ENCODE measurements at regions not wholly inside any gene's neighbourhood (a gene's known extent, or its start where the extent isn't known, plus 50 kb on each side); places are given as distances from the start of the nearest gene placed in this dataset.

- intact Hi-C loops (cut with DNase I): no loop called here
These were observed 460.6 kb downstream of the CCDC91 start for GRCh38 chr12:28650906-28651305.

GRCh38 chr12:28652239-28652638 is 462.0 kb downstream of the CCDC91 start:
- DNase-seq: no peak
- no peak for ATAC-seq
- no peaks in the 10 kb centered on the region for H3K36me3 ChIP-seq (ENCODE audit: insufficient read depth in 1 of 2, low read depth in 1 of 2)
- no peak overlapping the region for H3K4me3 ChIP-seq
- no peaks in the 10 kb centered on the region for H3K4me1 ChIP-seq
- H3K9me3 ChIP-seq: no peaks in the 10 kb centered on the region
- H3K27ac ChIP-seq: no peak overlapping the region
- intact Hi-C loops (cut with DNase I): no loop called here
- WGBS, 3 donors: 89 to 94% (median 89%) methylated on average over 1 of the region's 1 CpG
- H3K27me3 ChIP-seq (ENCODE audit: insufficient read depth in 3 of 3, low read length in 2 of 3): no peaks in the 10 kb centered on the region
- TF ChIP-seq CTCF (IDR thresholded peaks at IDR 0.05): no peak

More at GRCh38 chr12:28650906-28651305, 460.6 kb downstream of the CCDC91 start:
- no peak for TF ChIP-seq CTCF (IDR thresholded peaks at IDR 0.05)
- ATAC-seq (no peak), DNase-seq (no peak)
- Histone ChIP-seq H3K36me3 (ENCODE audit: insufficient read depth in 1 of 2, low read depth in 1 of 2) (no peaks in the 10 kb centered on the region), H3K4me3 (no peak overlapping the region), H3K27me3 (ENCODE audit: insufficient read depth in 3 of 3, low read length in 2 of 3) (no peaks in the 10 kb centered on the region), H3K4me1 (no peaks in the 10 kb centered on the region), H3K27ac (no peak overlapping the region), H3K9me3 (no peaks in the 10 kb centered on the region)
- 96 to 100% (median 98%) methylated on average over 1 of the region's 1 CpG for WGBS, 3 donors

GRCh38 chr12:28681980-28682379 is 467.1 kb upstream of the FAR2 start:
- no peak for ATAC-seq

GRCh38 chr12:28683366-28683765 is 465.7 kb upstream of the FAR2 start:
- WGBS, 3 donors: 69 to 87% (median 85%) methylated on average over 4 of the region's 4 CpGs
- Histone ChIP-seq H3K4me3 (no peak overlapping the region), H3K9me3 (no peaks in the 10 kb centered on the region), H3K27me3 (ENCODE audit: insufficient read depth in 3 of 3, low read length in 2 of 3) (no peaks in the 10 kb centered on the region), H3K36me3 (ENCODE audit: insufficient read depth in 1 of 2, low read depth in 1 of 2) (no peaks in the 10 kb centered on the region), H3K27ac (no peak overlapping the region), H3K4me1 (no peaks in the 10 kb centered on the region)
- intact Hi-C loops (cut with DNase I): no loop called here
- DNase-seq (no peak), ATAC-seq (no peak)
- no peak for TF ChIP-seq CTCF (IDR thresholded peaks at IDR 0.05)

More at GRCh38 chr12:28681980-28682379, 467.1 kb upstream of the FAR2 start:
- Histone ChIP-seq H3K27ac (no peak overlapping the region), H3K27me3 (ENCODE audit: insufficient read depth in 3 of 3, low read length in 2 of 3) (no peaks in the 10 kb centered on the region), H3K4me1 (no peaks in the 10 kb centered on the region), H3K4me3 (no peak overlapping the region), H3K9me3 (peaks cover 4% of the 10 kb centered on the region), H3K36me3 (ENCODE audit: insufficient read depth in 1 of 2, low read depth in 1 of 2) (no peaks in the 10 kb centered on the region)
- no peak for TF ChIP-seq CTCF (IDR thresholded peaks at IDR 0.05)
- DNase-seq: no peak
- WGBS, 3 donors: 86 to 96% (median 93%) methylated on average over 3 of the region's 3 CpGs
- intact Hi-C loops (cut with DNase I): no loop called here

- Histone ChIP-seq H3K27ac (no peak overlapping the region), H3K4me1 (no peaks in the 10 kb centered on the region), H3K4me3 (no peak overlapping the region), H3K9me3 (no peaks in the 10 kb centered on the region), H3K36me3 (ENCODE audit: insufficient read depth in 1 of 2, low read depth in 1 of 2) (no peaks in the 10 kb centered on the region), H3K27me3 (ENCODE audit: insufficient read depth in 3 of 3, low read length in 2 of 3) (no peaks in the 10 kb centered on the region)
- 87 to 89% (median 88%) methylated on average over 4 of the region's 4 CpGs for WGBS, 3 donors
- intact Hi-C loops (cut with DNase I): no loop called here
- DNase-seq: no peak
- ATAC-seq: no peak
- TF ChIP-seq CTCF (IDR thresholded peaks at IDR 0.05): no peak
These were observed 459.5 kb upstream of the FAR2 start for GRCh38 chr12:28689398-28690175.
